Spleen (tissue), 11 donors: ENCODE measurements at regions not wholly inside any gene's neighbourhood (a gene's known extent, or its start where the extent isn't known, plus 50 kb on each side); places are given as distances from the start of the nearest gene placed in this dataset.

ENCODE experiments used
- DNase-seq: peaks from one replicate; pipeline ENCODE4 v3.0.0-alpha.2; 2020
- H3K27ac ChIP-seq, 8 donors: fragments of 200-600 bp; sonication (generic) in 7 of 8; 1 replicate in 4 of 8; 2 replicates in 4 of 8; pipeline versions ENCODE4 v1.5.0 to v1.8.0; 2016 to 2021; ENCODE audit warnings: inconsistent platforms in 4 of 8, mild to moderate bottlenecking in 4 of 8, moderate library complexity in 1 of 8
- H3K27me3 ChIP-seq, 7 donors: fragments of 200-600 bp; sonication (generic) in 6 of 7; replicated peaks in 1 of 7; 1 replicate in 4 of 7; 2 replicates in 3 of 7; pipeline versions ENCODE4 v1.5.0 to v1.8.0; 2016 to 2021; ENCODE audit warnings: inconsistent platforms in 3 of 7, mild to moderate bottlenecking in 1 of 7
- H3K36me3 ChIP-seq, 6 donors: fragments of 200-600 bp; sonication (generic) in 5 of 6; 1 replicate in 4 of 6; 2 replicates in 2 of 6; pipeline versions ENCODE4 v1.5.0 to v1.8.0; 2016 to 2021; ENCODE audit warnings: inconsistent platforms in 2 of 6
- H3K4me1 ChIP-seq, 6 donors: fragments of 200-600 bp; sonication (generic) in 5 of 6; 1 replicate in 3 of 6; 2 replicates in 3 of 6; pipeline versions ENCODE4 v1.5.0 to v1.8.0; 2016 to 2021; ENCODE audit warnings: inconsistent platforms in 3 of 6
- H3K4me3 ChIP-seq, 8 donors: fragments of 200-600 bp; sonication (generic) in 7 of 8; 1 replicate in 4 of 8; 2 replicates in 4 of 8; pipeline versions ENCODE4 v1.5.0 to v1.8.0; 2016 to 2021; ENCODE audit warnings: inconsistent platforms in 4 of 8, mild to moderate bottlenecking in 4 of 8, moderate library complexity in 2 of 8
- H3K9me3 ChIP-seq, 8 donors: fragments of 200-600 bp; sonication (generic) in 7 of 8; 1 replicate in 4 of 8; 2 replicates in 4 of 8; pipeline versions ENCODE4 v1.5.0 to v1.8.0; 2016 to 2021; ENCODE audit warnings: inconsistent platforms in 4 of 8
- CTCF ChIP-seq, 11 experiments: fragments of 200-600 bp in 7 of 11; fragments of 450-650 bp in 4 of 11; sonication (generic) in 4 of 11; IDR thresholded peaks in 8 of 11; conservative IDR thresholded peaks in 3 of 11; 1 replicate in 7 of 11; 2 replicates in 4 of 11; pipeline versions ENCODE4 v1.4.0 to v1.8.0; 2016 to 2021; ENCODE audit warnings: antibody characterized with exemption in 11 of 11, inconsistent platforms in 4 of 11, mild to moderate bottlenecking in 1 of 11
- POLR2A ChIP-seq, 3 donors: fragments of 450-650 bp; IDR thresholded peaks; one replicate each; pipeline ENCODE4 v1.5.1; 2017; ENCODE audit warnings: antibody characterized with exemption in 3 of 3, mild to moderate bottlenecking in 1 of 3
- POLR2AphosphoS5 ChIP-seq, 3 donors: sonication (generic); formaldehyde crosslinking; IDR thresholded peaks; one replicate each; pipeline ENCODE4 v1.5.1; 2017; ENCODE audit warnings: antibody characterized with exemption in 3 of 3
- whole genome bisulfite sequencing, 5 donors: extraction: QIAGEN DNeasy Blood & Tissue Kit in 3 of 5; methylation state at CpG; one replicate each; pipeline versions ENCODE4 v1.1.5 to v1.1.7; 2013 to 2018; 5-methylcytosine and 5-hydroxymethylcytosine counted together
- intact Hi-C: fragments of 100-400 bp; cut with DNase I; formaldehyde crosslinking; loops from one replicate; pipeline ENCODE4 v1.15.0; 2023; ENCODE audit warnings: low total_unique reads
- donor health status: healthy with polysubstance abuse.
- donor health status: DM: no; HTN: no; CAD: no; lungs with moderate emphysema.
- donor health status: DM: no; HTN: no; CAD: no.
- donor health status: Bipolar disorder and iron deficiency.
- donor health status: healthy.
- donor health status: DM: no; HTN: no; CAD: no.
- donor health status: DM: yes; HTN: yes; CAD: no.

DNA sequence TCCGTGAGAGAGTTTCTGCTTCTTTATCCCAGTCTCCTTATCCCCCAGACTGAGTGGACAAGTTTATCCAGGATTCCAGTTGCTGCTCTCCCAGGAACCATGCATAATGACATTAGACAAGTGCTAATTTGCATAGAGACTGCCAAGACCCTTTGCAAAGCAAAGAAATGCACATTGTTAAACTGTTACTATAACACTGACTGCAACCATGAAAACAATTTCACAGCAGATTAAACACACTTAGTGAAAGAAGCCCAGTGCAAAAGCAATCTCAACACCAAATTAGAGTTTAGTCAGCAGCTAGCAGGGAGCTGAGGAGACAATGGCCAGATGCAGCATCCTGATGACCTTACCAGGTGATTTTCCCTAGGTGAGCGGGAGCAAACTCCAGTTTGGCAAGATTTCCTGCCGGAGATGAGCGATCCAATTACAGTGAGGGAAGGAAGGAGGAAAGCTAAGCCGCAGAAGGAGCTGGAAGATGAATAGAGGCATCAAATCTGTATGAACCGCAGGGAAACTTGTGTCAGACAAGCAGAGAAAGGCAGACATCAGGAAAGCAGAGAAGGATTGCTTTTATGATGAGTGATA, 273.8 kb upstream of the B3GAT1 start:
- DNase-seq, result no peak
- WGBS, 5 donors, result 65 to 75% (median 70%) methylated on average over 6 of the region's 6 CpGs
- H3K4me3 ChIP-seq, result no peak overlapping the region
- H3K27ac ChIP-seq, result no peak overlapping the region
- no peaks in the 10 kb centered on the region for H3K36me3 ChIP-seq
- intact Hi-C loops, result no loop called here
- no peak for TF ChIP-seq POLR2AphosphoS5 (IDR thresholded peaks at IDR 0.05)
- no peak for TF ChIP-seq POLR2A (IDR thresholded peaks at IDR 0.05)
- no peak for TF ChIP-seq CTCF (IDR thresholded peaks at IDR 0.05 in 8 of 11, conservative IDR thresholded peaks at IDR 0.05 in 3 of 11)
- H3K9me3 ChIP-seq, result no peaks in the 10 kb centered on the region
- peaks cover 0 to 37% (median 0%) of the 10 kb centered on the region in 7 donors for H3K27me3 ChIP-seq
- H3K4me1 ChIP-seq, result no peaks in the 10 kb centered on the region

DNA sequence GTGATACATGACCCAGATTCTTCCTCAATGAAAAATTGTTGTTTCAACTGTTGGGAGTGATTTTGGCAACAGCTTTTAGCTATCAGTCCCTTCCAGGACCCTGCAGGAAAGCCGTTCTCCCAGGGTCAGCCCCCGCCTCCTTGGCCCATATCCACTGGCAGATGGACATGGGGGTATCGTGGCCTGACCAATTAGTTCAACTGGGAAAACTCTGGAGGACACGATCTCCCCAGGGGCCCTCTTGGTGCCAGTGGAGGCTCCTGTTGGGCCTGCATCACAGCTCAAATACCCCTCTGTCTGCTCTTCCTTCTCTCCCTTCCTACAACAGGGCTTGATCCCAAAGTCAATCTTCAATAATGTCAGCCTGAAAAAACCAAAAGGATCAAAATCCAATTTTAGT, 272.5 kb upstream of the B3GAT1 start:
- TF ChIP-seq POLR2A (IDR thresholded peaks at IDR 0.05), result no peak
- no peak for TF ChIP-seq CTCF (IDR thresholded peaks at IDR 0.05 in 8 of 11, conservative IDR thresholded peaks at IDR 0.05 in 3 of 11)
- TF ChIP-seq POLR2AphosphoS5 (IDR thresholded peaks at IDR 0.05), result no peak
- intact Hi-C loops, result no loop called here
- H3K4me1 ChIP-seq, result no peaks in the 10 kb centered on the region
- H3K36me3 ChIP-seq, result no peaks in the 10 kb centered on the region
- WGBS, 5 donors, result 68 to 78% (median 74%) methylated on average over 4 of the region's 4 CpGs
- no peak for DNase-seq
- no peak overlapping the region for H3K27ac ChIP-seq
- no peak overlapping the region for H3K4me3 ChIP-seq
- peaks cover 0 to 23% (median 0%) of the 10 kb centered on the region in 7 donors for H3K27me3 ChIP-seq
- H3K9me3 ChIP-seq, result no peaks in the 10 kb centered on the region

DNA sequence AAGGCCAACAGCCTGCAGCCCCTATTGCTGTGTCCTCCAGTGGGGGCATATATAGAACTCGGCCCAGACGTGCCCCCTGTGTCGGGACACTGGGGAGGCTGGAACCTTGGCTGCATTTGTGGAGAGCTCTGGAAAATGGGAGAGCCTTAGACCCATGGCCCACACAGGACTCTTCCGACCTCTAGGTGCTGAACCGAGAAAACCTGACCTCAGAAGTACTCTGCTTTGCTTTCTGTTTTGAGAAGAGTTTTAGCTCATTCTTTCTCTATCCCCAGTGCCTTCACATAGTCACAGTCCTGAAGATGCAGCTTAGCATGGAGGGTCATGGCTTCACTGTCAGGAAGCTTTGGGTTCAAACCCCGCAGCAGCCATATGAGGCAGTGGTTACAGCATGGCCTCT, 271.8 kb upstream of the B3GAT1 start:
- intact Hi-C loops, result no loop called here
- DNase-seq, result peak; percentile 45
- no peak overlapping the region for H3K4me3 ChIP-seq
- H3K27me3 ChIP-seq, result peaks cover 0 to 16% (median 0%) of the 10 kb centered on the region in 7 donors
- no peaks in the 10 kb centered on the region for H3K4me1 ChIP-seq
- no peak overlapping the region for H3K27ac ChIP-seq
- 81 to 95% (median 87%) methylated on average over 6 of the region's 6 CpGs for WGBS, 5 donors
- TF ChIP-seq CTCF (IDR thresholded peaks at IDR 0.05 in 8 of 11, conservative IDR thresholded peaks at IDR 0.05 in 3 of 11), result no peak
- TF ChIP-seq POLR2AphosphoS5 (IDR thresholded peaks at IDR 0.05), result no peak
- no peak for TF ChIP-seq POLR2A (IDR thresholded peaks at IDR 0.05)
- no peaks in the 10 kb centered on the region for H3K36me3 ChIP-seq
- no peaks in the 10 kb centered on the region for H3K9me3 ChIP-seq

DNA sequence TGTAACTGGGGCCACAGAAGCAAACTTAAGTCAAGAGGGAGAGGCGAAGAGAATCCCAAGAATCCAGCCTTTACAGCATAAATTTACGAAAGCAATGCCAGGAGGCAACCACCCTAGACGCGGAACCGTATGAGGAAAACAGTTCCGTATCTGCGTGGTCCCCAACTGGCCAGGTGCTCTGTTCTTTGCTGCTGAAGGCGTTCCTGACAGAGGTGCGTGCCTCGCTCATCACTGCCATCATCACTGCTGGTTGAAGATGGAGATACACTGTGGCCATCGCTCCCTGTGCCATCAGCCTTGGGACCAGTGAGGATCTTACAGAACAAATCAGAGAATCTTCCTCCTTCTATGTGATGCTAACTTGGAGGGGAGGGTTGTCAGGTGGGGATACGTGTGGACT, 270.5 kb upstream of the B3GAT1 start:
- 86 to 94% (median 89%) methylated on average over 12 of the region's 12 CpGs for WGBS, 5 donors
- no peak for DNase-seq
- intact Hi-C loops, result no loop called here

More for the DNA sequence above, 270.5 kb upstream of the B3GAT1 start:
- Histone ChIP-seq H3K27ac (no peak overlapping the region), H3K27me3 (peaks cover 0 to 12% (median 0%) of the 10 kb centered on the region in 7 donors), H3K4me1 (no peaks in the 10 kb centered on the region), H3K9me3 (no peaks in the 10 kb centered on the region), H3K36me3 (no peaks in the 10 kb centered on the region), H3K4me3 (no peak overlapping the region)
- TF ChIP-seq POLR2A (IDR thresholded peaks at IDR 0.05), result no peak
- no peak for TF ChIP-seq POLR2AphosphoS5 (IDR thresholded peaks at IDR 0.05)
- TF ChIP-seq CTCF (IDR thresholded peaks at IDR 0.05 in 8 of 11, conservative IDR thresholded peaks at IDR 0.05 in 3 of 11), result no peak
